ENCODE measurements at regions not wholly inside any gene's neighbourhood (a gene's known extent, or its start where the extent isn't known, plus 50 kb on each side); places are given as distances from the start of the nearest gene placed in this dataset.

- DNase-seq (ENCODE audit: low spot score) = no peak
These were observed 467.5 kb upstream of the TLE4 start for GRCh38 chr9:79104216-79104615.

GRCh38 chr9:79104951-79105350 is 466.8 kb upstream of the TLE4 start:
- DNase-seq (ENCODE audit: low spot score) = no peak

GRCh38 chr9:79107911-79108676 is 463.7 kb upstream of the TLE4 start:
- DNase-seq (ENCODE audit: low spot score) = no peak

- no peak for DNase-seq (ENCODE audit: low spot score)
These were observed 460.1 kb upstream of the TLE4 start for GRCh38 chr9:79111653-79112052.

GRCh38 chr9:79115176-79115575 is 456.6 kb upstream of the TLE4 start:
- DNase-seq (ENCODE audit: low spot score) = no peak

GRCh38 chr9:79116041-79116440 is 455.7 kb upstream of the TLE4 start:
- DNase-seq (ENCODE audit: low spot score) = no peak

- DNase-seq (ENCODE audit: low spot score) = no peak
These were observed 455.1 kb upstream of the TLE4 start for GRCh38 chr9:79116709-79117108.

- no peak for DNase-seq (ENCODE audit: low spot score)
These were observed 451.2 kb upstream of the TLE4 start for GRCh38 chr9:79120533-79120932.

- no peak for DNase-seq (ENCODE audit: low spot score)
These were observed 450.8 kb upstream of the TLE4 start for GRCh38 chr9:79120941-79121340.

- DNase-seq (ENCODE audit: low spot score) = no peak
These were observed 448.4 kb upstream of the TLE4 start for GRCh38 chr9:79123415-79123814.

- DNase-seq (ENCODE audit: low spot score) = no peak
These were observed 444.1 kb upstream of the TLE4 start for GRCh38 chr9:79127661-79128060.

GRCh38 chr9:79129865-79130480 is 441.8 kb upstream of the TLE4 start:
- peak; percentile 20 for DNase-seq (ENCODE audit: low spot score)

GRCh38 chr9:79131246-79131774 is 440.5 kb upstream of the TLE4 start:
- no peak for DNase-seq (ENCODE audit: low spot score)

GRCh38 chr9:79131824-79132377 is 439.9 kb upstream of the TLE4 start:
- DNase-seq (ENCODE audit: low spot score) = no peak

- DNase-seq (ENCODE audit: low spot score) = no peak
These were observed 437.1 kb upstream of the TLE4 start for GRCh38 chr9:79134654-79135053.

GRCh38 chr9:79135681-79136415 is 435.9 kb upstream of the TLE4 start:
- DNase-seq (ENCODE audit: low spot score) = no peak

GRCh38 chr9:79140751-79141150 is 431.0 kb upstream of the TLE4 start:
- no peak for DNase-seq (ENCODE audit: low spot score)

- no peak for DNase-seq (ENCODE audit: low spot score)
These were observed 428.6 kb upstream of the TLE4 start for GRCh38 chr9:79143211-79143610.

- no peak for DNase-seq (ENCODE audit: low spot score)
These were observed 426.3 kb upstream of the TLE4 start for GRCh38 chr9:79145442-79145841.

- DNase-seq (ENCODE audit: low spot score) = no peak
These were observed 422.2 kb upstream of the TLE4 start for GRCh38 chr9:79149585-79149984.

GRCh38 chr9:79151791-79152190 is 420.0 kb upstream of the TLE4 start:
- DNase-seq (ENCODE audit: low spot score) = no peak

GRCh38 chr9:79152306-79152705 is 419.5 kb upstream of the TLE4 start:
- DNase-seq (ENCODE audit: low spot score) = no peak

- no peak for DNase-seq (ENCODE audit: low spot score)
These were observed 417.0 kb upstream of the TLE4 start for GRCh38 chr9:79154806-79155205.

Data from SW480 (cell line).